GM19468 (cell line): ENCODE measurements at regions not wholly inside any gene's neighbourhood (a gene's known extent, or its start where the extent isn't known, plus 50 kb on each side); places are given as distances from the start of the nearest gene placed in this dataset.

ENCODE experiments used
- ATAC-seq: cut with Tn5 transposase; IDR thresholded peaks from one replicate; pipeline ENCODE4 v1.9.1; 2021; ENCODE audit warnings: mild to moderate bottlenecking, moderate library complexity, moderate number of reproducible peaks; ENCODE audit not compliant: unreplicated experiment; ENCODE audit errors: extremely low read depth

DNA sequence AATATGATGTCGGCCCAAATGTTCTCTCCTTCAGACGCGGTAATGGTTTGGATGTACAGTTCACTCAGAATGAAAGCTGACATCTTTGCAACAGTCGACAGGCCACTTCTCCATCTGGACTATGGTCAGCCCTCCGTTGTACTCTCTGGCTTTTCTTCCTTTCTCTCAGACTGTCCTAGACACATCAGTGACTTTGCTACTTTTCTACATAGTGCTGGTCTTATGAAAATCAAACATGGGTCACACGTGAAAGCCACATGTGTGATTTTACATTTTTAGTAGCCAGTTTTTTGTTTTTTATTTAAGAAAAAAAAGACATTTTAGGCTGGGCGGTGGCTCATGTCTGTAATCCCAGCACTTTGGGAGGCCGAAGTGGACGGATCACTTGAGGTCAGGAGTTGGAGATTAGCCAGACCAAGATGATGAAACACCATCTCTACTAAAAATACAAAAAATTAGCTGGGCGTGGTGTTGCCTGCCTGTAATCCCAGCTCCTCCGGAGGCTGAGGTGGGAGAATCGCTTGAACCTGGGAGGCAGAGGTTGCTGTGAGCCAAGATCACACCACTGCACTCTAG, 644.1 kb downstream of the KCNJ2 start:
- ATAC-seq, result no peak

GRCh38 chr17:70819183-70819582, 649.9 kb downstream of the KCNJ2 start:
- ATAC-seq, result no peak

GRCh38 chr17:70820276-70820675, 650.9 kb downstream of the KCNJ2 start:
- ATAC-seq, result no peak

DNA sequence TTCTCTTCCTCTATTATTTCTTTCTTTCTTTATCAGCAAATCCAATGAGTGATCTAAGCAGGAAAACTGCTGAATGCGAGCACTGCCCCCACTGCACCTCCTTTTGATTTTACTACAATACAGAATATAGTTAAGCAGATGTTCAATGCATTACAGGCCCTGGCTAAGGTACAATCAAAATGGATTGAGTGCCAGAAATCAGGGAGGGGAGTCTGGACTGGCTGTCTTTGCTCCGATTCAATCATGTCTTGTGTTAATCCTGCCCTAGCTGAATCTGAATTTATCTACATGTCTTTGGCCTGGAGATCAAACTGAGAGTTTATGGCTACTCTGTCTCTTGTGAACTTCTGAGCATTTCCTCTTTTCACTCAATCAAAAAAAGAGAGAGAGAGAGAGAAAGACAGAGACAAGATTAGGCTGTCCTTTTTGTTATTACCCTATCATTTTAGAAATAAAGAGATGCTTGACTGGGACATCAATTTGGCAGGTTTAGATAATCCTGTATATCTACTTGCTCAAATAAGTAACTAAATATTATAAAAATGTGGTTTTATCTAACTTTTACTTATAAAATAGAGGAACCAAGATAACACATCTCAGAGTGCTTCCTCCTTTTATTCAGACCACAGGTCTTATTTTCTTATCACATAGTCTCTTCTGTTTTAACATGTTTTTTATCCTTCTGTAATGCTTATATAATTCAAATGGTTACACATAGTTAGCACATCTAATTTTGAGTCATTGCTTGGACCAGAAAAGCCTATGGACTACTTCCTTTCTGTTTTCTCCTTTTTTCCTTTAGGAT, 656.2 kb downstream of the KCNJ2 start:
- no peak for ATAC-seq

- ATAC-seq, result no peak
Observed at GRCh38 chr17:70829876-70830275, 660.5 kb downstream of the KCNJ2 start.

GRCh38 chr17:70834039-70834438, 664.7 kb downstream of the KCNJ2 start:
- no peak for ATAC-seq

DNA sequence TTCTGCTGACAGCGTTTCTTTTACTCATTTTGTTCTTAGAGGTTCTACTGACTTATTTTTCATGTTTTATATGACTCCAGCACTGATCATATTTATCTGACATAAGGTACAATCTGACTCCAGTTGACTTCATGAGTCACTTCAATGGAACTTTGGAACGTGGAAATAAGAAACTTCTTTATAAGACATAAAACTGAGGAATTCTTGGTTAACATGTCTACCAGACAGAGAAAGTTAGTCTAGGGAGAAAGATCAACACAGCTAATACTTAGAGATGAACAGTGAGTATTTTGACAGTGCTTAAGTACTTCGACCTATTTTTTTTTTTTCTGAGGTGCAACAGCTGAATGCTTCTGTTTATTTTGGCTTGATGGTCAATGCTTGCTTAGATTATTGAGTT, 679.5 kb downstream of the KCNJ2 start:
- ATAC-seq, result no peak

GRCh38 chr17:70855401-70856054, 686.2 kb downstream of the KCNJ2 start:
- ATAC-seq, result no peak

- no peak for ATAC-seq
Observed at GRCh38 chr17:70857351-70857750, 688.0 kb downstream of the KCNJ2 start.

- no peak for ATAC-seq
Observed at GRCh38 chr17:70859829-70860228, 690.5 kb downstream of the KCNJ2 start.

- ATAC-seq, result no peak
Observed at GRCh38 chr17:70862295-70862694, 693.0 kb downstream of the KCNJ2 start.

- ATAC-seq, result no peak
Observed at GRCh38 chr17:70863436-70864248, 694.3 kb downstream of the KCNJ2 start.

DNA sequence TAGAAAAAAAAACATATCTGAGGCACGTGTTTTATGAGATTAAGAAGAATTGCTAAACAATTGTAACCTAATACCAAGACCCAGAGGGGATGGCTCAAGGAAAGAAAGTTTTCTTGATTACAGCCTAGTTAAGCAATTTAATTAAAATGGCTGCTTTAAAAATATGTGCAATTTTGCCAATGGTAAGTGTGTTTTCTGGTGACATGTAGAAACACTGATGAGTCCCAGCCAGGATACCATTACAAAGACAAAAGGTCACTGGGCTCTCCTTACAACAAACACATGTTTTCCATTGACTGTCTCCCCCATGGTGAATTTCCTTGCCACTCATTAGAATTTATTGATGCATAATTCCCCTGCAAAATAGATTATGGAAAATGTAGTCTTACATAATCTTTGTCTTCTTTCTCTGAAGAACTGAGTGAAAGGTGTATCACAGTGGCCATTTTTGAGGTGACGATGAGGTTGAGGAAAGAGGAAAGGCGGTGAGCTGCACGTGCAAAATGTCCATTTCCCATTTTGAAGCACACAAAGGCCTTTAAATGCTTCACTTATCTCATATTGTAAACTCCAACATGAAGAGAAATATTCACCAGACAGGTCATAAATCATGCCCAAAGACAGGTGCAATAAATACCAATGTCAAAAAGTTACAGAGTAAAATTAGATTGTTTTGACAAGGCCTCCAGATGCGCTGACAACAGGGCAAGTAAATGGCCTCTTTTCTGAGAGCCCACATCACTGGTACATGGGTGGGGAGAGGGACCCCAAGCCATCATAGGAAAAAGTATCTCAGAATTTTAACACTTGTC, 696.9 kb downstream of the KCNJ2 start:
- no peak for ATAC-seq

DNA sequence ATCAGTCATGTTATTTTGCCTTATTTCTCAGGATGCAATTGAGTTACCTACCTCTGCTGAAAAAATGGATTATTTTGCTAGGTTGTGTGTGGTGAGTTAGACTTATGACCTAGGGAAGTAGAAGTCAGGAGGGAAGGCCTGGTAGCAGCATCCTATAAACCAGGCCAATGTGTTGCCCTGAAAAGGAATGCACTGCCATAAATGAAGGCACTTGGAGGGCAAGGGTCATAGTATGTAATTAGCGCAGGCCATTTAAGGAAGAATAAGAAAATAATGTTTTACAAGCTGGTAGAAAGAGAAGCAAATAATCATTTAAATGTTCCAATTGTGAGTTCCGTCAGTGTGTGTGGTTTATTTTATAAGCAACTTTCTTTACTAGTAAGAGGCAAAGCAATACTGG, 698.8 kb downstream of the KCNJ2 start:
- ATAC-seq, result no peak

DNA sequence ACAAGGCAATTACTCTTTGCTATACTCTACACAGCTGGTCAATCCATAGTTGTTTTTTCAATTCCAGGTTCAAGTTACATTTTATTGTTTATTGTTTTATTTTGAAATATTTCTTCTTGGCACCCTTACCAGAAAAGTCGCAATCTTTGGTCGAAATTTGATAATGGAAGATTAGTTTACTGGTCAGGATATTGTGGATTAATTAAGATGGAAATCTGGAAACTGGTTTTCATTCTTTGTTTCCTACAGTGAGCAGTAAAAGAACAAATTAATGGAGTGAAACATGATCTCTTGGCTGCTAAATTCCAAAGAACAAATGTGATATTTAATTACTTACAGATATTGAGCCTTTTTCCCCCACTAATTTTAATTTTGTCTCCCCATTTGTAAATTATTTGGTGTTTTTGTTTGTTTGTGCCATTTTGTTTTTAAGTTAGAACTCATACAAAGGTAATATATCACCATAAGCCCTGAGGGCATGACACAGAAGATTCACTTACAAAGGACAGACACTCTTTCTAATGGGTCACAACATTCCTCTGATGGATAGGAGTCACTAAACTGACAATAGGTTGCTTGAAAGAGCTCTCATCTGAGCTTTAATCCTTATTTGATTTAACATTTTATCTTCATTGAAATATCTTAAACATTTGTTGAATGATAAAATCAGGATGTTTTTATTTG, 700.2 kb downstream of the KCNJ2 start:
- ATAC-seq, result no peak

DNA sequence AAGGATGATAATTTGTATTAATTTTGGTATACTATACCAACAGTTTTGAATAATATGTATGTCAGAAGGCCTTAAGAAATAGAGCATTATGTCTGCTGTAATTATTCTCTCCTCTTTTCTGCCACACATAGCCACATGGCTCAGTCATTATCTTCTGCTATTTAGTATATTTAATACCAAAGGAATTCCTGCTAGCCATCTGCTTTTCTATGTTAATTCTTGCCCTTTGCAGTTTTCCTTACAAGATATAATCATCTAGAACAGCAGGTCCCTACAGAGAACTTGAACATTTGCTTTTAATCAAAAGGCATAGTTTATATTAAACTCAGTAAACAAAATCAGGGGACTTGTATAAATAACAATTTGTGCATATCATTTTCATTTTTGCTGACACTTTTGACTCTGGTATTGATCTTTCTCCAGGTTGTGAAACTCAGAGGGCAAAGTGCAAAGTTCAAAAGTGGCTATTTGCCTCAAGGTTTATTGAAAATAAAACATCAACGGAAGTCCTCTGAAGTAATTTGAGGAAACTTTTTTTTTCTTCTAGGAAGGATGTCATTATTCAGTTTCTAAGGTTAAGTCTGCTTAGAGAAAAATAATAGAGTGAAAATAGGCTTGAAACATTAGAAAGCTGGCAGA, 702.0 kb downstream of the KCNJ2 start:
- no peak for ATAC-seq

- no peak for ATAC-seq
Observed at GRCh38 chr17:70872103-70872502, 702.8 kb downstream of the KCNJ2 start.

DNA sequence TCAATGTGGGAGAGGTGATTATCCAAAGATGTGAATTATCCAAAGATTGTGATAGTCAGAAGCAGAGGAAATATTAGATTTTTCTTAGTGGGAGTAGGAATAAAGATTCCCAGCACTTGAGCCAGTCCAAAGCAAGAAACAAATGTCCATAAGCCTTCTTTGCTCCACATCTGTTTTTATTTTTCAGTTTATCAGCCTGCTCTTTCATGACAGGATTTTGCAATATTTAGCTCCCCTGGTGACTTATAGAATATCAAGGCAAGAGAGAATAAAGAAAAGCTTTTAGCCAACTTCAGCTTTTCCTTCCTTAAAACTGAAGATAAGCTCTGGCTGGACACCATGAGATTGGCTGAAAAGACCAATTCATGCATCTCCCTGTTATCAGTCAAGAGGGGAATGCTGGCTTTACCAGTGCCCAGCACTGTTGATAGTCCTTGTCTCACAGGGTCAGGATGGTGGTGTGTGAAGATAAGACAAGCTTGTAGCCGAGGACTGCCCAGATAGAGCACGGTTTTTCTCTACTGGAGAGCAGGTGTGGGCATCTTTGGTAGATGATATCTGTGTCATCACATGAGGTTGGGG, 706.5 kb downstream of the KCNJ2 start:
- ATAC-seq, result no peak
